Tibial nerve (tissue), 4 donors: ENCODE measurements at regions not wholly inside any gene's neighbourhood (a gene's known extent, or its start where the extent isn't known, plus 50 kb on each side); places are given as distances from the start of the nearest gene placed in this dataset.
"Not testable (repeated sequence)": the region's sequence is repeated elsewhere in the genome, so short reads cannot be mapped to it uniquely, and the experiment has no call there.

ENCODE experiments used
- DNase-seq, 2 donors: peaks; one replicate each; pipeline ENCODE4 v3.0.0-alpha.2; 2019; ENCODE audit warnings: low spot score in 2 of 2
- H3K27ac ChIP-seq, 4 donors: fragments of 200-600 bp; sonication (generic) in 3 of 4; one replicate each; pipeline ENCODE4 v1.5.1; 2017 to 2019; ENCODE audit warnings: mild to moderate bottlenecking in 1 of 4
- H3K27me3 ChIP-seq, 2 donors: fragments of 200-600 bp; sonication (generic) in 1 of 2; one replicate each; pipeline versions ENCODE4 v1.5.1 to v1.6.0; 2017 to 2019
- H3K36me3 ChIP-seq, 3 donors: fragments of 200-600 bp; sonication (generic); one replicate each; pipeline ENCODE4 v1.5.1; 2018 to 2019
- H3K4me1 ChIP-seq, 4 donors: fragments of 200-600 bp; sonication (generic) in 3 of 4; one replicate each; pipeline ENCODE4 v1.5.1; 2017 to 2019
- H3K4me3 ChIP-seq, 4 donors: fragments of 200-600 bp; sonication (generic) in 3 of 4; one replicate each; pipeline ENCODE4 v1.5.1; 2017 to 2019; ENCODE audit warnings: mild to moderate bottlenecking in 1 of 4, moderate library complexity in 1 of 4
- H3K9me3 ChIP-seq, 4 donors: fragments of 200-600 bp; sonication (generic) in 3 of 4; one replicate each; pipeline ENCODE4 v1.5.1; 2017 to 2019
- WGBS, 2 donors: methylation state at CpG; one replicate each; pipeline ENCODE4 v1.1.5; 2018; 5-methylcytosine and 5-hydroxymethylcytosine counted together

DNA sequence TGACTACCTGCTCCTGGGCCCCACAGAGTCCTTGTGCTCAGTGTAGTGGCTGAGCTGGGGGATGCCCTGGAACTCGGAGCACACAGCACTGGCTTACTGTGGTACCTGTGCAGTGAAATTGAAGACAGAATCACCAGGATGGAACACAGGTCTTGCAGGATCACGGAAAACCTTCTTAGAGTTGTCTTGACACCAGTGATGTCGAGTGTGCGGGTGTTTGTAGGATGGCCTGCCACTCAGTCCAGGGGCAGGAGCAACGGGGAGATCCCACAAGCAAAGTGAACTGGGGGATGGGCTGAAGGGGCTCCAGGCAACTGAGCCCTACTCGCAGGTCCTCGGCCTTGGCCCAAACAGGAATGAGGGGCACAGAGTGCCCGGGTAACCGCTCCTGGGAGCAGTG lies 122.2 kb upstream of the SERF1A start:
- not testable (repeated sequence) for H3K4me3 ChIP-seq, H3K36me3 ChIP-seq, H3K9me3 ChIP-seq, H3K27ac ChIP-seq, H3K4me1 ChIP-seq, H3K27me3 ChIP-seq
- peak in 1 of 2 donors; percentile 4 for DNase-seq
- WGBS, 2 donors: 98 to 100% methylated on average over 2 to 5 of the region's 9 CpGs
